ENCODE measurements at regions not wholly inside any gene's neighbourhood (a gene's known extent, or its start where the extent isn't known, plus 50 kb on each side); places are given as distances from the start of the nearest gene placed in this dataset.

- no peak for TF ChIP-seq CTCF (conservative IDR thresholded peaks at IDR 0.05; ENCODE audit: low read depth, low read length)
- no peak for TF ChIP-seq EZH2 (IDR thresholded peaks at IDR 0.05; ENCODE audit: low read length, unreplicated experiment)
Observed at GRCh38 chr12:45622210-45622937, 107.1 kb upstream of the ARID2 start.

Data from PC-3 (cell line).